GM21825 (cell line): ENCODE measurements at regions not wholly inside any gene's neighbourhood (a gene's known extent, or its start where the extent isn't known, plus 50 kb on each side); places are given as distances from the start of the nearest gene placed in this dataset.
"Not testable (repeated sequence)": the region's sequence is repeated elsewhere in the genome, so short reads cannot be mapped to it uniquely, and the experiment has no call there.

Experiments
- ATAC-seq: cut with Tn5 transposase; IDR thresholded peaks from one replicate; pipeline ENCODE4 v1.9.1; 2021; ENCODE audit warnings: mild to moderate bottlenecking, moderate library complexity; ENCODE audit not compliant: unreplicated experiment

- ATAC-seq = no peak
These were observed 1512.0 kb downstream of the BRD1 start for GRCh38 chr22:48315439-48316256.

DNA sequence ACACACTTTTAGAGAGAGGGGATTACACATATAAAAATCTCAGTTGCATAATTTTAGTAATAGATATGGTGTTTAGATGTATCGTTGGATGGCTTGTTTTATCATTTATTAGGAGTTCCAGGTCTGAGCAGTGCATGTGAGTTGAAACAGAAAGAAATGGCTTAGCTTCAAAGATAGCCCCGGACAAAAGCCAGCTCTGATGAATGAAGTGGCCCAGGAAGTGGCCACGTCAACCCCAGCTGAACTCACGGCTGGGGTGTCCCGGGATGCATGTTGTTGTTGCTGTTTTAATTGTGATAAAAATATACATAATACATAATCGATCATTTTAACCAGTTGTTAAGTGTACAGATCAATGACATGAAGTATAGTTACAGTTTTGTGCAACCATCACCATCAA is 1513.6 kb downstream of the BRD1 start:
- no peak for ATAC-seq

- ATAC-seq = no peak
These were observed 1514.4 kb downstream of the BRD1 start for GRCh38 chr22:48313175-48313830.

DNA sequence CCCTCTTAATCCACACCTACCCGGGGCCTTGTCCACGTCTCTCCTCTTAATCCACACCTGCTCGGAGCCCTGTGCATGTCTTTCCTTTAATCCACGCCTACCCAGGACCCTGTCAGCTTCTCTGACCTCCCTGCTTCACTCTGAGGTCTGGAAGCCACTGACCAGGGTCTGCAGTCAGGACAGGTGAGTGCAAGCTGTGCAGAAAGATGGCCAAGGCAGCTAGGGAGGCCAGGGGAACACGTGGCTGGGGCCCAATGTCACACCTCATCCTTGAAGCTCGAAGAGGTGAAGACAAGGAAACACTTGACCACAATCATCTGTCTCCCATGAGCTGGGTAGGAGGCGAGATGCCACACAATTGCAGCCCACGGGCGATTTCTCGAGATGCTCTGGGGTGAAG is 1516.9 kb downstream of the BRD1 start:
- no peak for ATAC-seq

GRCh38 chr22:48310289-48310688 is 1517.4 kb downstream of the BRD1 start:
- ATAC-seq = no peak

GRCh38 chr22:48309836-48310235 is 1517.8 kb downstream of the BRD1 start:
- no peak for ATAC-seq

DNA sequence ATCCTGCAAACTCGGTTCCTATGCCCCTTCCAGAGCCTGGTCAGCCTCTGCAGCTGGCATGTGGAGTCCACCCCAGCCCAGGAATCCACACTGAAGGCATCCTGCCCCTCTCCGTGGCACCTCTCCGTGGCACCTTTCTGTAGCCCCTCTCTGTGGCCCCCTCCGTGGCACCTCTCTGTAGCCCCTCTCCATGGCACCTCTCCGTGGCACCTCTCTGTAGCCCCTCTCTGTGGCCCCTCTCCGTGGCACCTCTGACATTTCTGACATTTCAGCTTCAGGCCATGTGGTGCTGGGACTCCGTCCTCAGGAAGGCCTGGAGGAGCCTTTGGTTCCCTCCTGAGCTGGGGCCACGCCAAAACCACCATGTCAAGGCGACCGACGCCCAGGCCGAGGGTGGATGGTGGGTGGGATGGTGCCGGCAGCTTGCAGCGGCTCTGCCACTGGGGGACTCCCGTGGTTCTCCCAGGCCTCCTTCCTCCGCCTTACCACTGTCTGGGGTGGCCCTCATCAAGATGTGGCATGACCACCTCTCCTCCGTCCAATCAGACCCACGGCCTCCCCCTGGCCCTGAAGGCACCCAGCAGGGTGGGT is 1518.5 kb downstream of the BRD1 start:
- ATAC-seq = no peak

DNA sequence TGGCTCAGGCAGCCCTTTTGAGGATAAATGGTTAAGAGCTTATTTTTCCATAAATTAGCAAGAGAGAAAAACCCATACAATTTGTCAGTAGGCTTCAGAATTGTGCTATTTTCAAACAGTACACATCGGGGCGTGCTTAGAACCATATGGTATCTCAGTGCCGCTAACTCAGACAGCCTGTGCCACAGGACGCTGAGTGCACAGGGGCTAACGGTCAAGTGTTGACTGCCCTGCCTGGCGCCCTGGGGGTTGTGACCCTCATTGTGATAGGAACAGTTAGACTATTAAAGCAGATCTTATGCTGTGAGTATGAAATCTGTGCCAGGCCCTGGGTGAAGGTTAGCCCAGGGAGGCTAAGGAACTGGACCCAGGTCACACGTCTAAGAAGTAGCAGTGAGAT is 1519.7 kb downstream of the BRD1 start:
- no peak for ATAC-seq

DNA sequence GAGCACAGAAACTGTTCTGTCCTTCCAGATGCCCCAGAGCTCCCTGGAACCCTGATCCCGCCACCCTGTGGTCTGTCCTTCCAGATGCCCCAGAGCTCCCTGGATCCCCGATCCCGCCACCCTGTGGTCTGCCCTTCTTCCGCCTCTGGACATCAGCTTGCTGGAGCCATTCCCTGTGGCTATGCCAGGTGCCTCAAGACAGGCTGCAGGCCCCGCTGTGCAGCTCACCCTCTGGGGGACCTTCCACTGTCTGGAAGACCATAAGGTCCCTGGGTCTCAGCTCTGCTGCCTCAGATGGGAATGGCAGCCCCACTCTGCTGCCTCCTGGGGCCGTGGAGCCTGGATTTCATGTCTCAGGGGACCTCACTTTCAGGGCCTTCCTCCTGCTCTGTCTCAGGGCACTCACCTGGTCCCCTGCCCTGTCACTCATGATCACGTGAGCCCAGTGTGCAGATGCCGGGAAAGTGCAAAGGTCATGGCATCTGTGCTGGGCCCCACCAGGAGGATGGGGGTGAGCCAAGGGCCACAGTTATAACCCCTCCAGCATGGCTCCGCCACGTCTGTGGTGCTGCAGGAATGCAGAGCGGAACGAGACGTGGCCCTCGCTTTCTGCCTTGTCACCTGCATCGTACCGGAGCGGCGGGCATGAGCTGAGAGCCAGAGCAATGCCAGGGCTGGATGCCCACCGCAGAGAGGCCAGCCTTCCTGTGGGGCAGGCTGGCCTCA is 1520.7 kb downstream of the BRD1 start:
- ATAC-seq = no peak

GRCh38 chr22:48306284-48306683 is 1521.4 kb downstream of the BRD1 start:
- ATAC-seq = no peak

GRCh38 chr22:48305726-48306235 is 1521.9 kb downstream of the BRD1 start:
- ATAC-seq = no peak

GRCh38 chr22:48303369-48303725 is 1524.3 kb downstream of the BRD1 start:
- ATAC-seq = no peak

DNA sequence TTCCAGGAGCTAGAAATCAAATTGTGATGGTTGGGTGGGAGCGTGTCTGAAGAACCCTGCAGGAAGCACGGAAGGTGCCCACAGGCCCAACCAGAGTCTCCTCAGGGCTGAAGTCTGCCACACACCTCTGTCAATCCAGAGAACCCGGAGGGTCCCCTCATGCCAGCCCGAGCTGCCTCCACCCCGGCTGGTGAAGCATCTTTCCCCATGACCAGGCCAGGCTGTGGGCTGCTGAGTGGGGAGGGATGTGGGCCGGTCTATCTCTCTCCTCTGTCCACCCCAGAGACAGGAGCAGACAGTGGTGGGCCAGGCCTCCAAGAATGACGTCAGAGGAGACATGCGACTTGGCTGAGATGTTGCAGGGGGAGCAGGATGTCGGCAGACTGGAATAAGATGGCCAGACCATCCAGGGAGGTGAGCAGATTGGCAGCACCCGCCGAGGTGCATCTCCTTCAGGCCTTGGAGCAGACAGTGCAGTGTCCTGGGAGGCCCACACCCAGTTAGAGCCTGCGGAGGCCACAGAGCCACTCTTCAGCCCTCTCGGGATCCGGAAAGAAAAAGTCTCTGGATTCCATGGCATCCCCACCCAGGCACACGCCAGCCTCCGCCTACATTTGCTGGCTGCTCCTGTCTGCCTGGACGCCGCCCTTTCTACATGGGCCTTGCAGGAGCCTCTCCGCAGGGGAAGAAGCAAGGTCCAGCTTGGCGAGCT is 1524.9 kb downstream of the BRD1 start:
- no peak for ATAC-seq

- no peak for ATAC-seq
These were observed 1525.8 kb downstream of the BRD1 start for GRCh38 chr22:48301908-48302307.

GRCh38 chr22:48301421-48301820 is 1526.3 kb downstream of the BRD1 start:
- no peak for ATAC-seq

DNA sequence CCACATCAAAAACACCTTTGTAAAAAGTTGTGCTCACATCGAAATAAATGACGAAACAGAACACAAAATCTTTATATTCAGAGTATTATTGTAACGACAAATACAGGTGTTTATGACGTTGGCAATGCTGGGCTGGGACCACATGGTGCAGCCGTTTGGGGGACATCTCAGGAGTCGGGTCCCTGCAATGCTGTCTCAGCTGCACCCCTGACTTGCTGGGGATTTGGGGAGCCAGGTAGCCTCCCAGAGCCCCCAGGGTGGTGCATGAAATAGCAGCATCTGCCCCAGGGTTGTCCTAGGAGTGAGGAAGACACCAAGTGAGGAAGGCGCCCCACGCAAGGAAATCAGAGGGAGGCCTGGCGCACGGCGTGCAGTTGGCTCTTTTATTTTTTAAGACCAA is 1526.8 kb downstream of the BRD1 start:
- ATAC-seq = no peak

- ATAC-seq = no peak
These were observed 1527.9 kb downstream of the BRD1 start for GRCh38 chr22:48299801-48300200.

DNA sequence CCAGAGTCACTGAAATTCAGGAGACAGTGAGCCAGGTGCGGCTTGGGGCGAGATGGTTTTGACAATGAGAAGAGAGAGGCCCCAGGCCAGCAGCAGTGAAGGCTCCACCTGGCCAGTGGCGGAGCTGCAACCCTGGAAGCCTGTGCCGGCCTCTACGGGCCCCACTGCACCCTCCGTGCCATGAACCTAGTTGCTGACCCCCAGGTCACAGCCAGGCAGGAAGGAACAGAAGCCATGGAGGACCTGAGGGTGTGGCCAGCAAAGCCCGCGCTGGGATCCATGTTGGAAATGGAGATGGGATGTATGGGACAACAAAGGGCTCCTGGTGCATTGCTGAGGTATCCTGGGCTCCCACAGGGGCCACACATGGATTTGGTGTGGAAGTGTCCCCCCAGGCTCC is 1528.5 kb downstream of the BRD1 start:
- no peak for ATAC-seq

- ATAC-seq = no peak
These were observed 1530.4 kb downstream of the BRD1 start for GRCh38 chr22:48297296-48297695.

DNA sequence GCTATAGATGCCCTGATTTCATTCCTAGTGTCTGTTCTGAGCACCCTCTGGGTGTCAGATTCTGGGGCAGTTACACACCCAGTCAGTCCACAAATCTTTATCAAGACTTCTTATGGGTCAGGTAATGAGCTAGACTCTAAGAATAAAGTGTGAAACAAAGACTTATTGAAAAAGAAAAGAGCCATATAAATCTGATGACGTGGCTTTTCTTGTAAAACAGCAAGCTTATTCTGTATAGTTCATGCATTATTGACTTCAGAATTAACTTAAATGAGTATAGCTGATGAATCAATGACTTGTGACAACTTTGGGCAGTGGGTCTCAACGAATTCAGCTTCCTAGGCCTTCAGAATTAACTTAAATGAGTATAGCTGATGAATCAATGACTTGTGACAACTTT is 1527.5 kb downstream of the TBC1D22A start:
- not testable (repeated sequence) for ATAC-seq
